ENCODE measurements at regions not wholly inside any gene's neighbourhood (a gene's known extent, or its start where the extent isn't known, plus 50 kb on each side); places are given as distances from the start of the nearest gene placed in this dataset.

GRCh38 chr5:98454407-98454806, 319.1 kb upstream of the RGMB start:
- DNase-seq (ENCODE audit: low read depth) = no peak
- in situ Hi-C loops (cut with HindIII; ENCODE audit: low sequenced_read_pairs) = no loop called here
- no peak overlapping the region for H3K4me3 ChIP-seq (ENCODE audit: low read depth, low read length)
- no peak for TF ChIP-seq CTCF (IDR thresholded peaks at IDR 0.05; ENCODE audit: low read depth, low read length, missing control alignments)

GRCh38 chr5:98454904-98455303, 318.6 kb upstream of the RGMB start:
- in situ Hi-C loops (cut with HindIII; ENCODE audit: low sequenced_read_pairs) = no loop called here
- peak; percentile 27 for TF ChIP-seq CTCF (IDR thresholded peaks at IDR 0.05; ENCODE audit: low read depth, low read length, missing control alignments)
- peak; percentile 75 for DNase-seq (ENCODE audit: low read depth)
- H3K4me3 ChIP-seq (ENCODE audit: low read depth, low read length) = no peak overlapping the region

GRCh38 chr5:98455665-98456064, 317.8 kb upstream of the RGMB start:
- DNase-seq (ENCODE audit: low read depth) = no peak
- TF ChIP-seq CTCF (IDR thresholded peaks at IDR 0.05; ENCODE audit: low read depth, low read length, missing control alignments) = no peak
- in situ Hi-C loops (cut with HindIII; ENCODE audit: low sequenced_read_pairs) = no loop called here
- no peak overlapping the region for H3K4me3 ChIP-seq (ENCODE audit: low read depth, low read length)

GRCh38 chr5:98458004-98458403, 315.5 kb upstream of the RGMB start:
- in situ Hi-C loops (cut with HindIII; ENCODE audit: low sequenced_read_pairs) = no loop called here
- DNase-seq (ENCODE audit: low read depth) = peak; percentile 36
- no peak for TF ChIP-seq CTCF (IDR thresholded peaks at IDR 0.05; ENCODE audit: low read depth, low read length, missing control alignments)
- no peak overlapping the region for H3K4me3 ChIP-seq (ENCODE audit: low read depth, low read length)

- in situ Hi-C loops (cut with HindIII; ENCODE audit: low sequenced_read_pairs) = no loop called here
- DNase-seq (ENCODE audit: low read depth) = no peak
- no peak for TF ChIP-seq CTCF (IDR thresholded peaks at IDR 0.05; ENCODE audit: low read depth, low read length, missing control alignments)
- no peak overlapping the region for H3K4me3 ChIP-seq (ENCODE audit: low read depth, low read length)
These were observed 314.7 kb upstream of the RGMB start for GRCh38 chr5:98458726-98459125.

- in situ Hi-C loops (cut with HindIII; ENCODE audit: low sequenced_read_pairs) = no loop called here
- no peak for DNase-seq (ENCODE audit: low read depth)
- TF ChIP-seq CTCF (IDR thresholded peaks at IDR 0.05; ENCODE audit: low read depth, low read length, missing control alignments) = no peak
- no peak overlapping the region for H3K4me3 ChIP-seq (ENCODE audit: low read depth, low read length)
These were observed 312.9 kb upstream of the RGMB start for GRCh38 chr5:98460536-98460935.

- no peak for DNase-seq (ENCODE audit: low read depth)
- H3K4me3 ChIP-seq (ENCODE audit: low read depth, low read length) = no peak overlapping the region
- in situ Hi-C loops (cut with HindIII; ENCODE audit: low sequenced_read_pairs) = no loop called here
- TF ChIP-seq CTCF (IDR thresholded peaks at IDR 0.05; ENCODE audit: low read depth, low read length, missing control alignments) = no peak
These were observed 312.0 kb upstream of the RGMB start for GRCh38 chr5:98461485-98461884.

Data from astrocyte of the cerebellum (primary cell).